Left renal pelvis (tissue), 4 donors: ENCODE measurements at regions not wholly inside any gene's neighbourhood (a gene's known extent, or its start where the extent isn't known, plus 50 kb on each side); places are given as distances from the start of the nearest gene placed in this dataset.

Experiments
- DNase-seq, 4 donors: peaks; one replicate each; pipeline ENCODE4 v3.0.0-alpha.2; 2013; ENCODE audit warnings: low read depth in 4 of 4, low spot score in 3 of 4

- no peak for DNase-seq
Observed at GRCh38 chr3:159904455-159904854, 84.2 kb upstream of the IL12A start.

- DNase-seq, result no peak
Observed at GRCh38 chr3:159904911-159905310, 83.7 kb upstream of the IL12A start.

GRCh38 chr3:159907828-159908227 lies 80.8 kb upstream of the IL12A start:
- no peak for DNase-seq

GRCh38 chr3:159910991-159911663 lies 77.5 kb upstream of the IL12A start:
- DNase-seq, result no peak

GRCh38 chr3:159911664-159912037 lies 77.0 kb upstream of the IL12A start:
- DNase-seq, result no peak

- DNase-seq, result no peak
Observed at GRCh38 chr3:159913712-159914414, 74.8 kb upstream of the IL12A start.

- DNase-seq, result no peak
Observed at GRCh38 chr3:159914426-159914825, 74.2 kb upstream of the IL12A start.

GRCh38 chr3:159916052-159916451 lies 72.6 kb upstream of the IL12A start:
- no peak for DNase-seq

GRCh38 chr3:159917141-159917540 lies 71.5 kb upstream of the IL12A start:
- DNase-seq, result no peak

- DNase-seq, result no peak
Observed at GRCh38 chr3:159919873-159920272, 68.8 kb upstream of the IL12A start.

- DNase-seq, result no peak
Observed at GRCh38 chr3:159922193-159922840, 66.3 kb upstream of the IL12A start.

GRCh38 chr3:159922861-159923312 lies 65.7 kb upstream of the IL12A start:
- DNase-seq, result no peak

- DNase-seq, result no peak
Observed at GRCh38 chr3:159923336-159923735, 65.3 kb upstream of the IL12A start.

GRCh38 chr3:159923956-159924355 lies 64.7 kb upstream of the IL12A start:
- DNase-seq, result no peak

GRCh38 chr3:159924411-159924810 lies 64.2 kb upstream of the IL12A start:
- DNase-seq, result no peak

- no peak for DNase-seq
Observed at GRCh38 chr3:159925248-159925647, 63.4 kb upstream of the IL12A start.

- no peak for DNase-seq
Observed at GRCh38 chr3:159926573-159926972, 62.1 kb upstream of the IL12A start.

GRCh38 chr3:159928071-159928491 lies 60.6 kb upstream of the IL12A start:
- no peak for DNase-seq

- no peak for DNase-seq
Observed at GRCh38 chr3:159928666-159929065, 60.0 kb upstream of the IL12A start.

GRCh38 chr3:159929171-159930141 lies 59.2 kb upstream of the IL12A start:
- DNase-seq, result peak in 3 of 4 donors; percentile 4 to 27 (median 6)

- DNase-seq, result no peak
Observed at GRCh38 chr3:159934216-159934615, 54.4 kb upstream of the IL12A start.
